Right lung (tissue), 2 donors: ENCODE measurements at regions not wholly inside any gene's neighbourhood (a gene's known extent, or its start where the extent isn't known, plus 50 kb on each side); places are given as distances from the start of the nearest gene placed in this dataset.

ENCODE experiments used
- DNase-seq, 2 donors: peaks; one replicate each; pipeline ENCODE4 v3.0.0-alpha.2; 2013

- DNase-seq: no peak
Measured at GRCh38 chr7:46507560-46507959, 586.5 kb upstream of the IGFBP3 start.

GRCh38 chr7:46494441-46494840, 573.4 kb upstream of the IGFBP3 start:
- no peak for DNase-seq

DNA sequence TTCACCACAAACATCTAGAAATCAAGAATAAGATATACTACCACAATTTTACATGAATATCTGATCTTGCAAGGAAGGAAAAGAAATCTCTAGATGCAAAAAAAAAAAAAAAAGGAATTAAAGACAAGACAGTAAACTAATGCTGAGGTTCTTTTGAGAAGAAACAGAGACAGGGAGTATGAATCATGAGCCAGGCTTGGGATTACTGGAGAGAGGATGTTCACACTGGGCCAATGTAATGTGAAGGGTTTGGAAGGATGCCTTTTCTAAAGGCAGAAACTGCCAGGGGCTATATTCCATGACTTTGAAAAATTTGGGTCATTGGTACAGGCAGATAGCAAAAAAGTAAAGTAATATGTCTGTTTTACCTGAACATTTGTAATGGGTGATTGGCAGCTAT, 573.0 kb upstream of the IGFBP3 start:
- no peak for DNase-seq

DNA sequence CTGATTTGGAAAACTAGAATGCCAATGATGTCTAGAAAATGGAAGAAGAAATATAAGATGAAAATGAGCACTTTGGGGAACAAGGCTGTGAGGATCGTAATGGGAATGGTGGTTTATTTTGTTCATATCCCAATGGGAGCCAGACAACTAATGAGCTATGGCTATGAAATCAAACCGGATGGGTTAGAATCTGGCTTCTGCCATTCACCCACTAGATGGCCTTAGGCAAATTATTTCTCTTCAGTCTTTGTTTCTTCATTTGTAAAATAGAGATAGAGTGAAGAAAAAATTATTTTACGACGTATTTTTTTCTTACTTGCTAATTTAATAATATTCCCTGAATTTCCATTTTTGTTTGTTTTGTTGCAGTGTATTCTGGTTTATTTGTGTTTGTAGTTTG, 572.1 kb upstream of the IGFBP3 start:
- DNase-seq: no peak

GRCh38 chr7:46492466-46492865, 571.4 kb upstream of the IGFBP3 start:
- no peak for DNase-seq

- no peak for DNase-seq
Measured at GRCh38 chr7:46490406-46490805, 569.3 kb upstream of the IGFBP3 start.

GRCh38 chr7:46489106-46489505, 568.0 kb upstream of the IGFBP3 start:
- peak; percentile 43 to 53 for DNase-seq

- DNase-seq: peak; percentile 34
Measured at GRCh38 chr7:46488607-46489006, 567.5 kb upstream of the IGFBP3 start.

DNA sequence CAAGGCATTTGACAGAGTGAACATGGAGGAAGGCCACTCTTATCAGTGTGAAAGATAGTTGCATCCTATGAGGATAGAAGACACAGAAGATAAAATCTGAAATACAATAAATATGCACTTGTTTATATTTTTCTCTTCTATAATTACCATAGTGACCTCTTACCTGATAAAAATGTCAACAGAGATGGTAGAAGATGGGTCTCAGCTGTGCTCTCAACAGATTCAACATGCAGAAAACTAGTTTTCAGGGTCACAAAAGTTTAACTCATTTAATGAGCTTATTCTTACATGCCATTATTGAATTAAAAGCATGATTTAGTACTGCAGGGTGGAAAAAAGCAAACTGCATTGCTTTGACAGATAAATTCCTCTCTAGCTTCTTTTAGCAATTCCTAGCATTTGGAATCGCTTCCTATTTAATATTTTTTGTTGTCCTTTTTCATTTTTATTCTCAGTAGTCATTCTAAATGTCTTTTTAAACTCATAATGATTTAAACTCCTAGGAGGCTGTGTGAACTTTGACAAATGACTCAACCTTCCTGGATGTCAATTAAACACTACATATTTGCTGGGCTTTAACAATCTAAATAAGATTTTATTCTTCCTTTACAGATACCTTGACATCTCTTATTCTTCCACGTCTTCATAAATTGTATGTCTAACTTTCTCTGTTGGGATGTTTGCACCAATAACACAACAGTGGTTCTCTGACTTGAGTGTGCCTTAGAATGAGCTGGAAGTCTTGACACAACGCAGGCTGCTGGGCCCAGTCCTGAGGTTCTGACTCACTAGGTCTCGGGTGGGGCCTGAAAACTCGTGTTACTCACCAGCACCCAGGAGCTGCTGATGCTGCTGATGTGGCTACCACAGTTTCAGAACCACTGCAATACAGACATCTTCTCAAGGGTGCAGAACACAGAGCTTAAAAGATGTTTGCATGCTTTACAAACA, 565.5 kb upstream of the IGFBP3 start:
- peak in 1 of 2 donors; percentile 7 for DNase-seq

DNA sequence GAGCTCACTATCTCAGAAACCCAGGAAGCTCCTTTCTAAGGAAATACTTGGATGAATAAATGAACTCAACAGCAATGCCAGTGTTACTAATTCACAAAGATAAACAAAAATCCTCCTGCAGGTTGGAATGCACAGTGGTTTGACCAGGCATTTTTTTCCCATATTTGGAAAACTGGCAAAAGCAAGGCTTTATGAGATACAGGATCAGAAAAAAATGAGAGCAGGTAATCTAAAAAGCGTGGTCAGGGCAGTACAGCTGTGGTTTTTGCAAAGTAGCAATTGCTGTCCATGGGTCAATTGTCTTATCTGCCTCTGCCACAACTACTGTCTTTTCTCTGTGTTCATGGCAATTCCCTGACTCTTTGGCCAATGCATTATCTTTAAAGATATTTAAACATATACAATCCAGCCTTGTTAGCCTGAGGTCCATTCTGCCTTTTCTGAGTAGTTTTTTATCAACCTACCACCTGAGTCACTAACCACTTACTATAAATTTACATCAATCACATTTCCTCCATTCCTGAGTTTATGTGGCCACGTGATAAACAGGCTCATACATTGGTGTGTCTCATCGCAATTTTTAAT, 564.5 kb upstream of the IGFBP3 start:
- DNase-seq: peak in 1 of 2 donors; percentile 1

DNA sequence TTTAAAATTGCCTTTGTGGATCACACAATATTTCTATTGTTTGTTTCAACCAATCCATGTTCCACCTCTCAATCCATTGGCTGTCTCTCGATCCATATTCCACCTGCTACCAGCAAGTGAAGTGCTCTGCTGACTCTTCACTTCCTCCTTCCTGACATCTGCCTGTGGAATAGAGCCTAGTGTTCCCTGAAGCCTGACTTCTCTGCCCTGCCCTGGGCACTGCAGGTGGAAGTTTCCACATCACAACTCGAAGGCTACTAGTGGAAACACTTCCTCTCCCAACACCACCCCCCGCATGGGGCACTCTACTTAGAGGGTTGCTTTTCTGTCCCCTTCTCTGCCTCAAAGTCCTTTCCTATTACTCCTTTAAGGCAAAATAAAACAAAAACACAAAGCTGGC, 563.8 kb upstream of the IGFBP3 start:
- no peak for DNase-seq

DNA sequence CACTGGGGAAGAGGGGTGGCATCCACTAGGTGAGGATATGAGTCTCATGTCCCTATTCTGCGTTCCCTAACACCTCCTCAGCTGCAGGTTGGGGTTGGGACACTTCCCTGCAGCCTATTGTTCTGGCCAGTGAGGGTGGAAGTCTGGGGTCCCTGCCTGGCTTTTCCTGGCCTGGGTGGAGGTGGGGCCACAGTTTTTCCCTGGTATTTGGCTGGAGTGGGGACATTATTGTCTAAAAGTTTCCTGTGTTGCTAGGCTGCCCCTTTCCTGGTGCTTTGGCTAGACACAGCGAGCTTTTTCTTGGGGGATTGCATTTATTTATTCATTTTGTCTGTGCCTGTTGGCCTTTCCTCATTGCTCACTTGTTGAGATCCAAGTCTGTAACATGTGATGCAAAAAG, 559.5 kb upstream of the IGFBP3 start:
- DNase-seq: no peak

GRCh38 chr7:46479680-46480079, 558.6 kb upstream of the IGFBP3 start:
- DNase-seq: no peak

DNA sequence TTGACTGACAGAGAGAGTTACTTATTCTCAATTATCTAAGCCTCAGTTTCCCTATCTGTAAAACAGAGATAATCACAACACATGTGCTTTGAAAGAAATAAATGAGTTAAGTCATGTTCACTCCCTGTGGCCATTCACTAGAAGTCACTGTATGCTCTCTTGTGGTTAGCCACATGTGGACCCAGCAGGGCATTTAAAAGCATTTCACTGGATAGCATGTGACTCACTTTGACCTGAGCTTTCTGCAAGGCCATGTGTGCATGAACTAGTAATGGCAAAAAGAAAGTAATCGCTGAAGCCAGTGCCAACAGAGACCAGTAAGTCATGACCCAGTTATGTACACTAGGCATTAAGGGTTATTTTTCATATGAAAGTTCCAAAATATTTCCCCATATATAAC, 557.0 kb upstream of the IGFBP3 start:
- no peak for DNase-seq

GRCh38 chr7:46468753-46469356, 547.8 kb upstream of the IGFBP3 start:
- no peak for DNase-seq

DNA sequence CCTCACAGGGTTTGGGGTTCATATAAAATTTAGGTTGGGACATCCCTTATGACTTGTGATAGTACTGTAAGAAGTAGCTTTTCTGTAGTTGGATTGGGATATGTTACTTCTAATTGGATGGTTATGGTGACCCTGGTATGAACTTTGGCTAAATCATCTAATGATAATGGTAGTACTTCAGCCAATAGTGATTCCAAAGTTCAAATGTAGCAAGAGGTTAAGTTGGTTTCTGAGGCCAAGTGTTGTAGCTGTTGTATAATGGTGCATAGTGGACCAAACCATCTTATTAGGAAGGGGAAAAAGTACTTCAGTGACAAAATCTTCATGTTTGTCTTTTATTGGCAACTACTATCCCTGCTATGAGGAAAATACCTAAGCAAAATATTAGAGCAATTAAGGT, 542.1 kb upstream of the IGFBP3 start:
- DNase-seq: no peak

GRCh38 chr7:46461334-46461777, 540.3 kb upstream of the IGFBP3 start:
- DNase-seq: no peak

- DNase-seq: no peak
Measured at GRCh38 chr7:46459942-46460341, 538.9 kb upstream of the IGFBP3 start.

- DNase-seq: no peak
Measured at GRCh38 chr7:46454816-46455215, 533.7 kb upstream of the IGFBP3 start.

DNA sequence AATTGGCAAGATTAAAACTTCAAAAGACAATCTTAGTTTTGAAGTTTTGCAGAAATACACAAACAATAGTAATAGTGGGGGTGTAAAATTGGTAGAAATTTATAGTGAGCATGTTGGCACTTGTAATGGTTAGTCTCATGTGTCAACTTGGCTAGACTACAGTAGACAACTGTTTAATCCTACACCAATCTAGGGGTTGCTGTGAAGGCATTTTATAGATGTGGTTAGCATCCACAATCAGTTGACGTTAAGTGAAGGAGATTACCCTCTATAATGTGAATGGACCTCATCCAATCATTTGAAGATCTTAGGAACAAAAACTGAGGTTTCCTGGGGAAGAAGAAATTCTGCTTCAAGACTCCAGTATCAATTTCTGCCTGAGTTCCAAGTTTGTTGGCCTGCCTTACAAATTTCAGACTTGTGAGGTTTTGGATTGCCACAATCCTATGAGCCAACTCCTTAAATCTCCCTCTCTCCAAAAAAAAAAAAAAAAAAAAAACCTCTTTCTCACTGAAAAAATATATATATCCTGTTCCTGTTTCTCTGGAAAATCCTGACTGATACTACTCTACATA, 531.6 kb upstream of the IGFBP3 start:
- no peak for DNase-seq

GRCh38 chr7:46451846-46452245, 530.8 kb upstream of the IGFBP3 start:
- no peak for DNase-seq

GRCh38 chr7:46450886-46451285, 529.8 kb upstream of the IGFBP3 start:
- DNase-seq: no peak

DNA sequence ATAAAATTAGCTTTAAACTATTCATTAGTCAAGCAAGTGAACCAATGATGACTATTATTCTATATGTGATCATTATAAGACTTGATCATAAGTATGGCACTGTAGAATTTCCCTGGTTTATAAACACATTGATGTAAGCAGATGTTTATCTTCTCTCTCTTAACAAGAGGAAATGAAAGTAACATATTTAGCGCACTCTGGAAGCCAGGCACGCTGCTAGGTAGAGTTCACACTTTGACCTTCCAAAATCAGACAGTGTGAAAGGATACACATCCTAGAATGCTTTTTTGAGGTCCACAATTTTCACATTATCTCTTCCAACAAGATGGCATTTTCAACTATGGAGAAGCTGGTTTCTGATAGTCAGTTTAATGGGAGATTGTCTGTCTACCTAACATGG, 529.4 kb upstream of the IGFBP3 start:
- DNase-seq: no peak
